Peyer's patch (tissue), 4 donors: ENCODE measurements at regions not wholly inside any gene's neighbourhood (a gene's known extent, or its start where the extent isn't known, plus 50 kb on each side); places are given as distances from the start of the nearest gene placed in this dataset.

Experiments used
- DNase-seq, 3 donors: peaks; one replicate each; pipeline ENCODE4 v3.0.0-alpha.2; 2017 to 2019
- H3K27ac ChIP-seq, 4 donors: fragments of 200-600 bp; sonication (generic); one replicate each; pipeline ENCODE4 v1.5.1; 2016 to 2019
- H3K27me3 ChIP-seq, 2 donors: fragments of 200-600 bp; sonication (generic); one replicate each; pipeline ENCODE4 v1.5.1; 2019
- H3K36me3 ChIP-seq, 3 donors: fragments of 200-600 bp; sonication (generic); one replicate each; pipeline ENCODE4 v1.5.1; 2016 to 2019
- H3K4me1 ChIP-seq, 4 donors: fragments of 200-600 bp; sonication (generic); one replicate each; pipeline ENCODE4 v1.5.1; 2016 to 2019
- H3K4me3 ChIP-seq, 4 donors: fragments of 200-600 bp; sonication (generic); 1 replicate in 3 of 4; 2 replicates in 1 of 4; pipeline ENCODE4 v1.5.1; 2016 to 2019; ENCODE audit warnings: mild to moderate bottlenecking in 1 of 4
- H3K9me3 ChIP-seq, 4 donors: fragments of 200-600 bp; sonication (generic); one replicate each; pipeline ENCODE4 v1.5.1; 2016 to 2019; ENCODE audit warnings: mild to moderate bottlenecking in 1 of 4
- POLR2A ChIP-seq, 2 donors: fragments of 450-650 bp; IDR thresholded peaks; one replicate each; pipeline ENCODE4 v1.5.1; 2017; ENCODE audit warnings: antibody characterized with exemption in 2 of 2, mild to moderate bottlenecking in 2 of 2, moderate library complexity in 2 of 2
- TF ChIP-seq, protein P1 (sequence below), 6 experiments: fragments of 450-650 bp in 4 of 6; fragments of 200-600 bp in 2 of 6; sonication (generic) in 1 of 6; IDR thresholded peaks; one replicate each; pipeline ENCODE4 v1.5.1; 2017 to 2019; ENCODE audit warnings: antibody characterized with exemption in 6 of 6, mild to moderate bottlenecking in 3 of 6, moderate library complexity in 1 of 6

DNA sequence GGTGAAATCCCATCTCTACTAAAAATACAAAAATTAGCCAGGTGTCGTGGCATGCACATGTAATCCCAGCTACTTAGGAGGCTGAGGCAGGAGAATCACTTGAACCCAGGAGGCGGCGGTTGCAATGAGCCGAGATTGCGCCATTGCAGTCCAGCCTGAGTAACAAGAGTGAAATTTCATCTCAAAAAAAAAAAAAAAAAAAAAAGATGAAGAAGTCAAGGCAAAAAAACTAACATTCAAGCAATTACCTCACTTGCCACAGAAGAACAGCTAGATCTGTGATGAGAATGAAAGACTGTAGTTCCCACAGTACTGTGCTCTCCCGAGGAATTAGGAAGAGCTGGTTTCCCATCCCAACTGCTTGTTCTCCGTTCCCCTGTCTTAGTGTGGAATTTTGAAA lies 144.7 kb upstream of the ECI2 start:
- no peak overlapping the region for H3K27ac ChIP-seq
- TF ChIP-seq, protein P1, sequence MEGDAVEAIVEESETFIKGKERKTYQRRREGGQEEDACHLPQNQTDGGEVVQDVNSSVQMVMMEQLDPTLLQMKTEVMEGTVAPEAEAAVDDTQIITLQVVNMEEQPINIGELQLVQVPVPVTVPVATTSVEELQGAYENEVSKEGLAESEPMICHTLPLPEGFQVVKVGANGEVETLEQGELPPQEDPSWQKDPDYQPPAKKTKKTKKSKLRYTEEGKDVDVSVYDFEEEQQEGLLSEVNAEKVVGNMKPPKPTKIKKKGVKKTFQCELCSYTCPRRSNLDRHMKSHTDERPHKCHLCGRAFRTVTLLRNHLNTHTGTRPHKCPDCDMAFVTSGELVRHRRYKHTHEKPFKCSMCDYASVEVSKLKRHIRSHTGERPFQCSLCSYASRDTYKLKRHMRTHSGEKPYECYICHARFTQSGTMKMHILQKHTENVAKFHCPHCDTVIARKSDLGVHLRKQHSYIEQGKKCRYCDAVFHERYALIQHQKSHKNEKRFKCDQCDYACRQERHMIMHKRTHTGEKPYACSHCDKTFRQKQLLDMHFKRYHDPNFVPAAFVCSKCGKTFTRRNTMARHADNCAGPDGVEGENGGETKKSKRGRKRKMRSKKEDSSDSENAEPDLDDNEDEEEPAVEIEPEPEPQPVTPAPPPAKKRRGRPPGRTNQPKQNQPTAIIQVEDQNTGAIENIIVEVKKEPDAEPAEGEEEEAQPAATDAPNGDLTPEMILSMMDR (IDR thresholded peaks at IDR 0.05), result no peak
- no peak for TF ChIP-seq POLR2A (IDR thresholded peaks at IDR 0.05)
- DNase-seq, result no peak
- no peak overlapping the region for H3K4me3 ChIP-seq
- no peaks in the 10 kb centered on the region for H3K4me1 ChIP-seq
- H3K9me3 ChIP-seq, result no peaks in the 10 kb centered on the region
- no peaks in the 10 kb centered on the region for H3K36me3 ChIP-seq
- H3K27me3 ChIP-seq, result no peaks in the 10 kb centered on the region

DNA sequence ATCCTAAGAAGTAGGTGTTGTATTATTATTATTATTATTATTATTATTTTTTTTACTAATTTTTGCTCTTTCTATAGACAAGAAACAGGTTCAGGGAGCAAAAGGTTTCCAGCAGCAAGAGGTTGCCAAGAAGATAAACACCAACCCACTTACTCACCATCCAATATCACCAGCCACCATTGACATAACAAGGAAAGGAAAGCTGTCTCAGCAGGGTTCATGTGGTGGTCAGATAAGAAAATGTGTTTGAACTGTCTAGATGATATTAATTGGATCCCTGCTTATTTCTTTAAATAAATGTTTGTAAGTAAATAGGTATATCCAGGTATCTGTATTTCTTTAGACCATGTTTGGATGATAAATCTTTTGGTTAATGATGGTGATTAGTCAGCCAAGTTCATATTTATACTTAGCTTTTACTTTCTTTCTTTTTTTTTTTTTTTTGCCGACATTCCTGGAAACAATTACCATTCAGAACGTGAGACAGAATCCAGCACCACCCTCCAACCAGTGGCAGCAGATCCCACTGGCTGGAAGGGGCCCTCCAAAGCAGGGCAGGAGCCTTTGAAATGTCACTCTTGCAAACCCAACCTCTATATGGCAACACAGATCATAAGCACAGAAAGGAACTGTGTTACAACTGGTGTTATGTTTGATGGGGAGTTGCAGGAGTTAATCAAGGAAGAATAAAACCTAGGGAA lies 139.2 kb upstream of the ECI2 start:
- H3K4me3 ChIP-seq, result no peak overlapping the region

DNA sequence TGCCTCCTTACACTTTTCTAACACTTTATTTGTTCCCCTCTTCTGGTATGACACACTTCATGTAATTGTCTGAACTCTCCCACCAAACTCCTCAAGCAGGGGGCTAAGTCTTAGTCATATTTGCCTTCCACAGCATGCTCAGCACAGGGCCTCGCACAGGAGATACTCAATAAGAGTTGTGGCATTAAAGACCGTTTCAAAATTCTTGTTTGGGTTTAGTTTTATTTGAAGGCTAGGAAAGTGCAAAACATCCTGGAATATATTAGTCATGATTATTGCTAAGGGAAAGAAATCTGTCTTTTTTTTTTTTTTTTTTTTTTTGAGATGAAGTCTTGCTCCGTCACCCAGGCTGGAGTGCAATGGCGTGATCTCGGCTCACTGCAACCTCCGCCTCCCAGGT lies 137.6 kb upstream of the ECI2 start:
- no peak for DNase-seq
- Histone ChIP-seq H3K36me3 (no peaks in the 10 kb centered on the region), H3K27ac (no peak overlapping the region), H3K4me1 (no peaks in the 10 kb centered on the region), H3K9me3 (no peaks in the 10 kb centered on the region), H3K27me3 (no peaks in the 10 kb centered on the region), H3K4me3 (no peak overlapping the region)
- TF ChIP-seq POLR2A (IDR thresholded peaks at IDR 0.05), result no peak
- TF ChIP-seq, protein P1 (IDR thresholded peaks at IDR 0.05), result no peak

More for the DNA sequence above, 139.2 kb upstream of the ECI2 start:
- no peaks in the 10 kb centered on the region for H3K36me3 ChIP-seq
- no peak overlapping the region for H3K27ac ChIP-seq
- no peaks in the 10 kb centered on the region for H3K9me3 ChIP-seq
- no peaks in the 10 kb centered on the region for H3K4me1 ChIP-seq
- TF ChIP-seq, protein P1 (IDR thresholded peaks at IDR 0.05), result no peak
- no peak for TF ChIP-seq POLR2A (IDR thresholded peaks at IDR 0.05)
- no peaks in the 10 kb centered on the region for H3K27me3 ChIP-seq
- no peak for DNase-seq

DNA sequence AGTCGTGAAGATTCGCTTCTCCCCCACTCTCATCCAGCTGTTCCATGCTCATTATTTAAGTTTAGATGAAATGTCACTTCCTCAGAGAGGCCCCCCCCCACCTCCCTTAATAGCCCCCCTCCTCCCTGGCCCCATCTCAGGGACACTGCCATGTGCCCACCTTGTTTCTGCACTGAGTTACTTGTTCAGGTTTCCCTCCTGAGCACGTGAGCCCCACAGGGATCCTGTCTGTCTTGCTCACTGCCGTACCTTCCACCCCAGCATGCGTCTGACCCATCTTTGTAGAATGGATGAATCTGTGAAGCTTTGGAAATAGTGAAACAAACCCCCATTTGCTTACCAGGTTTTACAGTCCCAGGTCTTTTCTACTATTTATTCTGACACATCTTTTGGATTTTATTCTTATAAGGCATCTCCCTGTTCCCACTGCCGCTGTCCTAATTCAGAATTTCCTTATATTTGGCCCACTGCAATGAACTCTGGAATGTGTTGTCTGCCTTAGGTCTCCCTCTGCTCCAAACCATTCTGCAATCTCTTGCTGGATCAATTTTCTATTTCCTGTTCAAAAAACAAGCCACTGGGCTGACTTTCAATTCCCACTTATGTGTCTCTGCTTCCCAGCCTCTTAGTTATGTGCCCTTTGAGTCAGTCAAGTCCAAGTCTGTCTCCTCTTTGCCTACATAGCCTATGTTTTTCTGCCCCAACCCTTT lies 136.5 kb upstream of the ECI2 start:
- Histone ChIP-seq H3K27ac (no peak overlapping the region), H3K27me3 (no peaks in the 10 kb centered on the region), H3K4me3 (no peak overlapping the region), H3K36me3 (no peaks in the 10 kb centered on the region), H3K4me1 (no peaks in the 10 kb centered on the region), H3K9me3 (no peaks in the 10 kb centered on the region)
- DNase-seq, result no peak
- TF ChIP-seq, protein P1 (IDR thresholded peaks at IDR 0.05), result no peak
- TF ChIP-seq POLR2A (IDR thresholded peaks at IDR 0.05), result no peak

DNA sequence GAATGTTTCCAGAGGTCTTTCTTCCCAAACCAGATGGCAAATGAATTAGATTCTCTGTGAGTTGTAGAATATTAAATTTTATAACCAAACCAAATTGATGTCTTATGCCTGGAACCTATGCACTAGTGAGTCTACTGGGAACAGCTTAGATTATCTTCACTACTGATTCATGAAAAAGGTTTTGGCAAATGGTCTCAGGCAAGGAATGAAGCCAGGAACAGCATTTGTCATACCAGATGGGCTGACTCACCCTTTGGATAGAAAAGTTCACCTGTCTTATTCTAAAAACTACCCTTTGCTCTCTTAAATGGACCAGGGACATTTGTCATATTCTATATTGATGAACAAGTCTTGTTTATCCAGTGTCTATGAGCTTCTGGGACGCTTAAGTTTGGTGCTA lies 135.4 kb upstream of the ECI2 start:
- H3K4me3 ChIP-seq, result no peak overlapping the region
- H3K27me3 ChIP-seq, result no peaks in the 10 kb centered on the region
- no peaks in the 10 kb centered on the region for H3K36me3 ChIP-seq
- H3K27ac ChIP-seq, result no peak overlapping the region
- no peaks in the 10 kb centered on the region for H3K9me3 ChIP-seq
- no peak for DNase-seq
- TF ChIP-seq POLR2A (IDR thresholded peaks at IDR 0.05), result no peak
- TF ChIP-seq, protein P1 (IDR thresholded peaks at IDR 0.05), result no peak
- no peaks in the 10 kb centered on the region for H3K4me1 ChIP-seq
